Thoracic aorta (tissue), 2 donors: ENCODE measurements at regions not wholly inside any gene's neighbourhood (a gene's known extent, or its start where the extent isn't known, plus 50 kb on each side); places are given as distances from the start of the nearest gene placed in this dataset.
"Not testable (repeated sequence)": the region's sequence is repeated elsewhere in the genome, so short reads cannot be mapped to it uniquely, and the experiment has no call there.

Source experiments
- ATAC-seq: fragments of 150-250 bp; one replicate; pipeline ENCODE4 v1.8.0; 2017; ENCODE audit warnings: low read depth; ENCODE audit not compliant: insufficient number of reproducible peaks, low FRiP score
- DNase-seq: peaks from one replicate; pipeline ENCODE4 v3.0.0-alpha.2; 2020; ENCODE audit warnings: low spot score
- H3K27ac ChIP-seq, 2 donors: fragments of 200-600 bp; sonication (generic); 1 replicate in 1 of 2; 2 replicates in 1 of 2; pipeline ENCODE4 v1.5.1; 2016; ENCODE audit warnings: mild to moderate bottlenecking in 2 of 2, moderate library complexity in 2 of 2
- H3K27me3 ChIP-seq: fragments of 200-600 bp; sonication (generic); replicated peaks from 2 replicates; pipeline ENCODE4 v1.6.0; 2016; ENCODE audit warnings: mild to moderate bottlenecking; ENCODE audit not compliant: insufficient read depth
- H3K36me3 ChIP-seq: fragments of 200-600 bp; sonication (generic); one replicate; pipeline ENCODE4 v1.5.1; 2016
- H3K4me1 ChIP-seq, 2 donors: fragments of 200-600 bp; sonication (generic); 1 replicate in 1 of 2; 2 replicates in 1 of 2; pipeline versions ENCODE4 v1.5.1 to v1.6.0; 2016; ENCODE audit warnings: low read depth in 2 of 2, mild to moderate bottlenecking in 1 of 2; ENCODE audit not compliant: control insufficient read depth in 1 of 2
- H3K4me3 ChIP-seq: fragments of 200-600 bp; sonication (generic); 2 replicates; pipeline ENCODE4 v1.5.1; 2016; ENCODE audit warnings: mild to moderate bottlenecking
- H3K9me3 ChIP-seq: fragments of 200-600 bp; sonication (generic); 2 replicates; pipeline ENCODE4 v1.5.1; 2016
- TF ChIP-seq, protein P1 (sequence below): fragments of 200-600 bp; sonication (generic); IDR thresholded peaks from one replicate; pipeline ENCODE4 v1.5.1; 2019; ENCODE audit warnings: antibody characterized with exemption

DNA sequence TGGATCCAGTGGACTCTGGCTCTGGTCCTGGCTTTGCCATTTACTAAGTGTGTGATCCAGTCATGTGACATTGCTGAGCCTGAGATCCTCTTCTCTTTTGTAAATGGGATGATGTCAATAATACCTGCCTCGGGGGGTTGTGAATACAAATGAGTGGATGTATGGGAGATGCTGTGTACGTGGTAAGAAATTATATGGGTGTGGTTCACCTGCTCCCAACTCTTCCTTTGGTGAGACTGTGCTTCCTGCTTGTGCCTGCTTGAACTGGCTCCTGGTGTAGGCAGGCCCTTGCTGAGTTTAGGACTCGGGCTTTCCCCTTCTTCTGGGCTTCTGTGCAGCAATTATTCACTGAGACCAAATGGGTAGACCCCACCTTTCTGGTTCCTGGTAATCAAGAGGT, 189.5 kb upstream of the FRMD6 start:
- DNase-seq (no peak), ATAC-seq (no peak)
- Histone ChIP-seq H3K4me1 (no peaks in the 10 kb centered on the region), H3K27ac (no peak overlapping the region), H3K4me3 (no peak overlapping the region), H3K27me3 (no peaks in the 10 kb centered on the region), H3K9me3 (no peaks in the 10 kb centered on the region), H3K36me3 (no peaks in the 10 kb centered on the region)
- TF ChIP-seq, protein P1, sequence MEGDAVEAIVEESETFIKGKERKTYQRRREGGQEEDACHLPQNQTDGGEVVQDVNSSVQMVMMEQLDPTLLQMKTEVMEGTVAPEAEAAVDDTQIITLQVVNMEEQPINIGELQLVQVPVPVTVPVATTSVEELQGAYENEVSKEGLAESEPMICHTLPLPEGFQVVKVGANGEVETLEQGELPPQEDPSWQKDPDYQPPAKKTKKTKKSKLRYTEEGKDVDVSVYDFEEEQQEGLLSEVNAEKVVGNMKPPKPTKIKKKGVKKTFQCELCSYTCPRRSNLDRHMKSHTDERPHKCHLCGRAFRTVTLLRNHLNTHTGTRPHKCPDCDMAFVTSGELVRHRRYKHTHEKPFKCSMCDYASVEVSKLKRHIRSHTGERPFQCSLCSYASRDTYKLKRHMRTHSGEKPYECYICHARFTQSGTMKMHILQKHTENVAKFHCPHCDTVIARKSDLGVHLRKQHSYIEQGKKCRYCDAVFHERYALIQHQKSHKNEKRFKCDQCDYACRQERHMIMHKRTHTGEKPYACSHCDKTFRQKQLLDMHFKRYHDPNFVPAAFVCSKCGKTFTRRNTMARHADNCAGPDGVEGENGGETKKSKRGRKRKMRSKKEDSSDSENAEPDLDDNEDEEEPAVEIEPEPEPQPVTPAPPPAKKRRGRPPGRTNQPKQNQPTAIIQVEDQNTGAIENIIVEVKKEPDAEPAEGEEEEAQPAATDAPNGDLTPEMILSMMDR, result no peak

DNA sequence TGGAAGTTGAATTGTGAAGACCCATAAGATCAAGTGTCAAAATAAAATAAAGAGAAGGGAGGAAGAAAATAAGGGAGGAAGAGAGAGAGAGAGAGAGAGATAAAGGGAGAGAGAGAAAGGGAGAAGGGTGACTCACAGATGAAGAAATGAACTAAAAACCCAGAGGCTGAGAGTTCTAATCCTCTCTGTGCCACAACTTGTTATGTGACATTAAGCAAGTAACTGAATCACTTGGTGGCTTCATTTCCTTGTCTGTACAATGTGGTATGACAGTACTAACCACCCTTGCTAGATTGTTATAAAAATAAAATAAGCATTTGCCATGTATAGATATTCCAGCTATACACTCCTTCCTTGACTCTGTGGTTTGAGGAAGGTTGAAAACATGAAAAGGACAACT, 189.0 kb upstream of the FRMD6 start:
- no peaks in the 10 kb centered on the region for H3K36me3 ChIP-seq
- no peak overlapping the region for H3K4me3 ChIP-seq
- DNase-seq, result no peak
- TF ChIP-seq, protein P1, result no peak
- no peaks in the 10 kb centered on the region for H3K4me1 ChIP-seq
- H3K27ac ChIP-seq, result no peak overlapping the region
- no peaks in the 10 kb centered on the region for H3K9me3 ChIP-seq
- ATAC-seq, result no peak
- H3K27me3 ChIP-seq, result no peaks in the 10 kb centered on the region

DNA sequence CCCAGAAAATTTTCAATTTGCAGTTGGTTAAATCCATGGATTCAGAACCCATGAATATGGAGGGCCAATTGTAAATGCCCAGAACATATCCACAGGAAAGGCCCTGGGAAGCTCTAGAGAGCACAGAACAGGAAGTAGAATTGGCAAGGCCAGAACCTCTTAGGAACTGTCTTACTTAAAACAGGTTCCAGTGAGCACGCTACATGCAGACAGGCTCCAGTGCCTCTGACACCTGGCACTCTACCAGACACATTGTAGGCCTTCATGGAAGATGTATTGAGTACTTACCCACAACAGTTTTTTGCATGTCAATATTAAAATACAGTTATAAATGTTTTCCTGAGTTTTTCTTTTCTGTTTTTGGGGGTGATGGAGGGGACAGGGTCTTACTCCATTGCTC, 188.2 kb upstream of the FRMD6 start:
- Histone ChIP-seq H3K36me3 (no peaks in the 10 kb centered on the region), H3K9me3 (no peaks in the 10 kb centered on the region), H3K27ac (no peak overlapping the region), H3K4me3 (no peak overlapping the region), H3K4me1 (no peaks in the 10 kb centered on the region), H3K27me3 (no peaks in the 10 kb centered on the region)
- TF ChIP-seq, protein P1, result no peak
- DNase-seq, result no peak
- ATAC-seq, result no peak

DNA sequence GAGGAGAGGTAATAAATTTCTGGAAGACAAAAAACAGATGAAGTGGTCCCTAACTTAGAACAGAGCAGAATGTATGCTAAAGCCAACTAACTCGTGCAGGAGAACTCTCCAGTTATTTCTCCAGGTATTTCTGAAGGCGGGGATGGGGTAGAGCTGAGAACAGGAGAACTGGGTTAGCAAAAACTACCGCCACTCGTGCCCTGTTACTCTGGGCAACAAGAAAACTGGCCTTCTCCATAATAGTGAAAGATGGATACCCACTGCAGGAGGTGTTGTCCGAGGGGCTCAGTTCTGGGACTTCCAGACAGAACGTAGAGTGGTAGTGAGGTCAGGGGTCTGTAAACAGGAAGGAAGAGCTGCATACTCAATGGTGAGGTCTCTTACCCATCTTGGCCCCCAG, 187.3 kb upstream of the FRMD6 start:
- Histone ChIP-seq H3K27me3 (no peaks in the 10 kb centered on the region), H3K36me3 (no peaks in the 10 kb centered on the region), H3K4me1 (no peaks in the 10 kb centered on the region), H3K9me3 (no peaks in the 10 kb centered on the region), H3K4me3 (no peak overlapping the region), H3K27ac (no peak overlapping the region)
- DNase-seq (no peak), ATAC-seq (no peak)
- TF ChIP-seq, protein P1, result no peak

DNA sequence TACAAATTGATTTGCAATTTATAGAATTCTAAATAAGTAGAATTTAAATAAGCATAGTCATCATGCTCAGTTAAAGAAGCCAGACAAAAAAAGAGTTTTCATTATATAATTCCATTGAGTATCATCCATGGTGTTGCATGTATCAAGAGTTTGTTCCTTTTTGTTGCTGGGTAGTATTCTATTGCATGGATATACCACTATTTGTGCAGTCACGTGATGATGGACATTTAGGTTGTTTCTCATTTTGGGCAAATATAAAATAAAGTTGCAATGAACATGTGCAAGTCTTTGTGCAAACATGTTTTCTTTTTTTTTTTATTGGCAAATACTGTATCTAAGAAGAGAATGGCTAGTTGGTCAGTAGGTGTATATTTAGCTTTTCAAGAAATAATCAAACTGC, 186.2 kb upstream of the FRMD6 start:
- Histone ChIP-seq H3K4me1 (no peaks in the 10 kb centered on the region), H3K36me3 (no peaks in the 10 kb centered on the region), H3K4me3 (no peak overlapping the region), H3K27ac (no peak overlapping the region), H3K27me3 (no peaks in the 10 kb centered on the region), H3K9me3 (no peaks in the 10 kb centered on the region)
- DNase-seq, result no peak
- no peak for ATAC-seq
- TF ChIP-seq, protein P1, result no peak

DNA sequence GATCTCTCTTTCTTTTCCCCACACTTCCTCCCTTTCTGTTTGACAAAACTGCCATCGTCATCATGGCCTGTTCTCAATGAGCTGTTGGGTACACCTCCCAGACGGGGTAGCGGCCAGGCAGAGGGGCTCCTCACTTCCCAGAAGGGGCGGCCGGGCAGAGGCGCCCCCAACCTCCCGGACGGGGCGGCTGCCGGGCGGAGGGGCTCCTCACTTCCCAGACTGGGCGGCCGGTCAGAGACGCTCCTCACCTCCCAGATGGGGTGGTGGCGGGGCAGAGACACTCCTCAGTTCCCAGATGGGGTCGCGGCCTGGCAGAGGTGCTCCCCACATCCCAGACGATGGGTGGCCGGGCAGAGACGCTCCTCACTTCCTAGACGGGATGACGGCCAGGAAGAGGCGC, 184.3 kb upstream of the FRMD6 start:
- H3K27me3 ChIP-seq, ATAC-seq, H3K4me1 ChIP-seq, DNase-seq, H3K4me3 ChIP-seq, H3K36me3 ChIP-seq, H3K9me3 ChIP-seq, H3K27ac ChIP-seq: not testable (repeated sequence)
